Mammary epithelial cell (primary cell): ENCODE measurements at regions not wholly inside any gene's neighbourhood (a gene's known extent, or its start where the extent isn't known, plus 50 kb on each side); places are given as distances from the start of the nearest gene placed in this dataset.

Experiments
- EZH2 ChIP-seq: IDR thresholded peaks from 2 replicates; pipeline ENCODE4 v1.6.1; 2012; ENCODE audit warnings: low read length, inconsistent platforms, borderline replicate concordance
- TF ChIP-seq, protein P1 (sequence below), 2 donors: IDR thresholded peaks in 1 of 2; conservative IDR thresholded peaks in 1 of 2; 2 replicates each; pipeline ENCODE4 v1.5.1; 2011 to 2012; ENCODE audit warnings: inconsistent platforms in 2 of 2, low read length in 2 of 2, mild to moderate bottlenecking in 2 of 2, control low read depth in 1 of 2, low read depth in 1 of 2; ENCODE audit not compliant: insufficient read depth in 1 of 2; ENCODE audit errors: extremely low read depth in 1 of 2

DNA sequence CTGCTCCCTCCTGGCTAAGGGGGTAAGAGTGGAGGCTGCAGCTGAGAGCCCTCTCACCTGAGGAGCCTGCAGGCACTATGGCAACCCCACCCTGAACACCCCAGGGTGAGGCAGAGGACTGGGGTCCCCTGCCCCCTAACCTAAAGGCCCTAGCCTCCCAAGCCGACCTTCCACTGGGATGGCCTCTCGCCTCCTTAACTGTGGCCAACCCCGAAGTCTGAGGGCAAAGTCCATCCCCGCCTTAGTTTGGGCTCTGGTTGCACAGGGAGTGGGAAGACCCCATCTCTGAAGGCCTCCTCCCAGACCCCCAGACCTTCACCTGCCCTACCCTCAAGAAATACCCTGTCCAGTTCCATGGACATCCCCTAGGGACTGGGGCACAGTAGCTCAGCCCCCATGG lies 100.6 kb upstream of the PRR23E start:
- TF ChIP-seq, protein P1, sequence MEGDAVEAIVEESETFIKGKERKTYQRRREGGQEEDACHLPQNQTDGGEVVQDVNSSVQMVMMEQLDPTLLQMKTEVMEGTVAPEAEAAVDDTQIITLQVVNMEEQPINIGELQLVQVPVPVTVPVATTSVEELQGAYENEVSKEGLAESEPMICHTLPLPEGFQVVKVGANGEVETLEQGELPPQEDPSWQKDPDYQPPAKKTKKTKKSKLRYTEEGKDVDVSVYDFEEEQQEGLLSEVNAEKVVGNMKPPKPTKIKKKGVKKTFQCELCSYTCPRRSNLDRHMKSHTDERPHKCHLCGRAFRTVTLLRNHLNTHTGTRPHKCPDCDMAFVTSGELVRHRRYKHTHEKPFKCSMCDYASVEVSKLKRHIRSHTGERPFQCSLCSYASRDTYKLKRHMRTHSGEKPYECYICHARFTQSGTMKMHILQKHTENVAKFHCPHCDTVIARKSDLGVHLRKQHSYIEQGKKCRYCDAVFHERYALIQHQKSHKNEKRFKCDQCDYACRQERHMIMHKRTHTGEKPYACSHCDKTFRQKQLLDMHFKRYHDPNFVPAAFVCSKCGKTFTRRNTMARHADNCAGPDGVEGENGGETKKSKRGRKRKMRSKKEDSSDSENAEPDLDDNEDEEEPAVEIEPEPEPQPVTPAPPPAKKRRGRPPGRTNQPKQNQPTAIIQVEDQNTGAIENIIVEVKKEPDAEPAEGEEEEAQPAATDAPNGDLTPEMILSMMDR (conservative IDR thresholded peaks at IDR 0.05 in 1 of 2, IDR thresholded peaks at IDR 0.05 in 1 of 2; ENCODE audit: extremely low read depth in 1 of 2, insufficient read depth in 1 of 2, low read depth in 1 of 2, low read length in 2 of 2) = no peak
- no peak for TF ChIP-seq EZH2
